ENCODE measurements at regions not wholly inside any gene's neighbourhood (a gene's known extent, or its start where the extent isn't known, plus 50 kb on each side); places are given as distances from the start of the nearest gene placed in this dataset.

DNA sequence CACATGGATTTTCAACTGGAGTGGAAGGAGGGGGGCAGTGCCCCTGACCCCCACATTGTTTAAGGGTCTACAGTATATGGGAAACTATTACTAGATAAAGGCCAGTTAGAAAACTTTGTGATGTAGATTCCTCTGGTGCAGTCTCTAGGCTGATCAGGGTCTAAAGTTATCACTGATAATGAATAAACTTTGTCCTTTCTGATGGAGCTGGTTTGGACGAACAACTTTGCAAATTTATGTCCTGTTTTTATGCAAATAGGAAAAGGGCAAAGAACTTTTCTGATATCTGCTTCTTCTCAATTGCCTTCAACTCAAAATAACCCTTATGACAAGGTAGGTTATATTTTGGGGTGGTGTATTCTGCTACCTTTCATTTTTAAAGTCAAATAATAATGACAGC is 829.2 kb upstream of the ACVR2A start:
- TF ChIP-seq CTCF (IDR thresholded peaks at IDR 0.05 in 2 of 3, conservative IDR thresholded peaks at IDR 0.05 in 1 of 3; ENCODE audit: borderline replicate concordance in 1 of 3, insufficient read depth in 1 of 3, low read depth in 2 of 3, low read length in 2 of 3) (no peak), EGR1 (IDR thresholded peaks at IDR 0.05; ENCODE audit: low read depth) (no peak), CBX3 (IDR thresholded peaks at IDR 0.05; ENCODE audit: low read depth) (no peak), SIN3A (IDR thresholded peaks at IDR 0.05; ENCODE audit: low read depth) (no peak), EZH2 (IDR thresholded peaks at IDR 0.05) (no peak), POLR2A (IDR thresholded peaks at IDR 0.05; ENCODE audit: borderline replicate concordance, extremely low read depth, insufficient read depth, insufficient read length) (no peak), EZH2phosphoT487 (IDR thresholded peaks at IDR 0.05; ENCODE audit: borderline replicate concordance) (no peak), POLR2AphosphoS5 (IDR thresholded peaks at IDR 0.05; ENCODE audit: low read depth, low read length) (no peak)
